ENCODE measurements at regions not wholly inside any gene's neighbourhood (a gene's known extent, or its start where the extent isn't known, plus 50 kb on each side); places are given as distances from the start of the nearest gene placed in this dataset.
"Not testable (repeated sequence)": the region's sequence is repeated elsewhere in the genome, so short reads cannot be mapped to it uniquely, and the experiment has no call there.

DNA sequence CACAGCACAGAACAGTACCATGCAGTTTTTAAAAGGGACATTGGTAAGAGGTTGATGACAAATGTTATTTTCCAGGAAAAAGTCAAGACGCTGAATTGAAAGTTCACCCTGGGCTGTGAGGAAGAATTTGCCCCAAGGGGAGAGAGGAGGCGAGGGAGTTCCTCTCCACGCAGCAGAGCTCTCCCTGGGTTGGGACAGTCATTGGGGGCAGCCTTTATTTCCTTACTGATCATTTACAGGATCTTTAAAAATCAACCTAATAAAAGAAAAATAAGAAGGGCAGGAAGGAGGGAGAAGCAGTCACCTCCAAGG is 49.9 kb upstream of the WNT7B start:
- DNase-seq, result no peak

DNA sequence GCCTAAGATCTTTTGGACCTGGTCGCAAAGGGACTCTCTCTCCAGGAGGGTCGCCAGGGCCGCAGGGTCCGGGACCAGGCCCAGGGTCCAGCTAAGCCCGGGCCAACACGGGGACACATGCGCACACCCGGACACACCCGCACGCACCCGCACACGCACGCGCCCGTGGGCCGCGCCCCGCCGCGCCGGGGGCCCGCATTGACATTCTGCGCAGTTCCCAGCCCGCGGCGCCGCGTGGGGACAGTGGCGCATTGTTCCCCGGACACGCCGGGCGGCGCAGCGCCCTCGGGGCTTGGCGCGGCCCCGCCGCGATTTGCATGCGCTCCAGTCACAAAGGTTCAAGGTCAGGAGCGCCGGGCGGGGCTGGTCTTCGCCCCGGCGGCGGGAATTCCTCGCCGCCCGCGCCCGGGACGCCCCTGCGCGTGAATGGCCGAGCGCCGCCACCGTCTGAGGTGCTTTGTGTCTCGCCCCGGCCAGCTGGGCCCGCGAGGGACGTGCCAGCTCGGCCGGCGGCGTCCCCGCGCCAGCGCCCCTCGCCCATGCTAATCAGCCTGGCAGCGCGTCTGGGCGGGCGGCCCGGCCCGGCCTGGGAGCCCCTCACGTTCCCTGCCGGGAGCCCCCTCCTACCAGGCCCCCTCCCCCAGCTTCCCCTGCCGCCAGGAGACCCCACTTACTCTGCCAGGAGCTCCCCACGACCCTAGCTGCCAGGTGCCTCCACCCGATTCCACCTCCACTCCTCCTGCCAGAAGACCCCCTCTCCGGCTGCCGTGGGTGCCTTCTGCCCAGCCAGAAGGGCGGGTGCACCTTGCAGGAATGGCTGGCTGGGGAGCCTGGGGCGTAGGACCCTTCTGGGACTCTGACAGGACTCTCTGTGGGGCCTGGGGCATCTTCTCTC is 50.5 kb upstream of the WNT7B start:
- DNase-seq, result peak; percentile 39

DNA sequence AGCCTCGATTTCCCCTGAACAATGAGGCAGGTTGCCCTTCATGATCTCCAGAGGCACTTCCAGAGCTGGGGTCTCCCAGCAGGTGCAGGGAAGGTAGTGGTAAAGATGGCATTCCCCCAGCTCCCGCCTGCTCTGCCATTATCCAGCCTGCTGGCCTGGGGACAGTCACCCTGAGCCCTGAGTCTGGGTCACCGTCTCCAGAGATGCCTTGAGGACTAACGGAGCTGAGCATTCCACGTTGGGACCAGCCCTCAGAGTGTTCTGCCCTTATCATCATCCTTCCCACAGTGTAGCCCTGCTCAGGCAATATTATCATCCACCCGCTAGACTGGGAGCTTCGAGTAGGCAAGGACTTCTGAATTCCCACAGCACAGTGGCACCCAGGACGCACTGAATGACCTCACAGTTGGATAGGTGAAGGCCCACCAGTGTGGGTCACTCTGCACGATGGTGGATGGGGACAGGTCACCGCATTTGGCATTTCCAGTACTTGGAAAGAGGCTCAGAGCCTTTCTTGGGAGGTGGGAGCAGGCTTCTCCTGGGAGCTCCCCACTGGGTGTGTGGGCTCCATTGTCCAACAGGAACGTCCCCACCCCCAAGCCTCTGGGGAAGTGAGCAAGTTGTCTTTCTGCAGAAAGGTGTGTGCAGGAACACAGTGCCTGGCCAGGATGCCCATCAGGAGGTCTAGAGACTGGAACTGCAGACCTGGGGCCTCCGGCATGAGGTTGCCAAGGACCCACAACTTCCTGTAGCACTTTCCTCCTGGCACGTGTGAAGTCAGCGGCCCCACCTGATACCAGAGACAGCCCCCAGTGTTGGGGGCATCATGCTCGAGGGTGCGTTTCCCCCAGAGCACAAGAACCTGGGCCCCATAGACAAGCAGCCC is 51.4 kb upstream of the WNT7B start:
- no peak for DNase-seq

DNA sequence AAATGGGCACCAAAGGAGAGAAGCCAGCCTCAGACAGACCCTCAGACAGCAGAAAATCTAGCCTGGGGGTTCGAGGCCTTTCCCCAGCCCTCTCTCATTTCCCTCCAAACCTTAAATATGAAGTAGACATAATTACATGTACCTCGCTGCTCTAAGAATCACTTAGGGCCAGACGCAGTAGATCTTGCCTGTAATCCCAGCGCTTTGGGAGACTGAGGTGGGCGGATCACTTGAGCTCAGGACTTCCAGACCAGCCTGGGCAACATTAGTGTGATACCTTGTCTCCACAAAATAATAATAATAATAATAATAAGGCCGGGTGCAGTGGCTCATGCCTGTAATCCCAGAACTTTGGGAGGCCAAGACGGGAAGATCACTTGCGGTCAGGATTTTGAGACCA is 52.1 kb upstream of the WNT7B start:
- no peak for DNase-seq

DNA sequence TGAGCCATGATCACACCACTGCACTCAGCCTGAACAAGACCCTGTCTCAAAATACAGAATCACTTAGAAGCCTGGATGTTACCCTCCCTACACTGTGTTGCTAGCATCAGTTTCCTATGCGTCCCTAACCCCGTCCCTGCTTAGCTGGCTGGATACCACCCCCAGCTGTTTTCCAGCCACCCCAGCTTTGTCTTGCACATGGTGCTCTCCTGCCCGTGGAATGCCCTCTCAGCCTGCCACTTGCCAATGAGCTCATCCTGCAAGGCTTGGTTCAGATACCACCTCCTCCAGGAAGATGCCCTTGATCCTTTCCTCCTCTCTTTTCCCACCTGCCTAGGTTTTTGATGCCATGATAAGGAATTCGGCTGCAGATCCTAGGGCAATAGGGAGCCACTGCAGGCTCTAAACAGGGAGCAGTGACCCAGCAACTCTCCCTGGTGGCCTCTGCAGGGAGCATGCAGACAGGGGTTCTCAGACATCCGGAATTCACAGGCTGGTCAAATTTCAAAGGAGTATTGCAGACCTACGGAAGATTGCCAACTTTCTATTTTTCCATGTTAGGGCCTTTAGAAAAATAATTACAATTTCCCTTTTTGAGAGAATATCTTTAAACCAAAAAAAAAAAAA is 52.7 kb upstream of the WNT7B start:
- no peak for DNase-seq

DNA sequence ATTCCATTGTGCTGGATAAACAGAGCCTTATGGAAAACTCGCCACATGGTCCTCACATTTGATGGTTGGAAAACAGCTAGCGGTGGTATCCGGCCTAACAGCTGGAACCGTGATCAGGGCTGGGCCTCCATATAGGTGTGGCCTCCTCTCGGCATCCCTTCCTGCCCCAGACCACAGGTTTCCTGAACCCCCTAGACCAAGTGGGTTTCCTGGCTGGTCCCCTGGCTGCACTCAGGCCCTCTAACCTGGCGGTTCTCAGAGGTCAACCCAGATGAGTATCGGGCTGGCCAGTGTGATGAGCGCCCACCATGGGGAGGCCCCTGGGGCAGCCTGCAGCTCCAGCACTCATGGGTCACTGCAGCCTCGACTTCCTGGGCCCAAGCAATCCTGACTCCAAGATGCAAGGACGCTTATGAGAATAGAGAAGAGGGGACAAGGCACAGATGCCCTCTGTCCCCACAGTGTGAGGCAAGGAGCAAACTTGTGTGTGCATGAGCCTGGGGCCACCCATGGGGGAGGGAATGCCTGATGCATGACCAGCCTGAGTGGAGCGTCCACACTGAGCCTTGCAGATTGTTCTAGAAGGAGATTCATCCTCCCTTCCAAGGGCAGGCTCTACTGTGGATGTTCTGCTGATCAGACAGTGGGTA is 53.4 kb upstream of the WNT7B start:
- no peak for DNase-seq

DNA sequence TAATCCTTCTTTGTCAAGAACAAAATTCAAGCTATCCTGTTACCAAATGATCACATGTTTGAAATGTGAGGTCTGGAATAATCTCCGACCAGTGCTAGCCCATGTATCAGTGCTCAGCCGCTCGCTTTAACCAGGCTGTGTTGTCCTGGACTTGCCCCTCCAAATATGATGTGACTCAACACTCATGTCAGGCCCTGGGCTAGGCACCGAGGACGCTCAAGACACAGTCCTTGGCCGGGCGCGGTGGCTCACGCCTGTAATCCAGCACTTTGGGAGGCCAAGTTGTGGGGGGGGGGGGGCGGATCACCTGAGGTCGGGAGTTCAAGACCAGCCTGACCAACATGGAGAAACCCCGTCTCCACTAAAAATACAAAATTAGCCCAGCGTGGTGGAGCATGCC is 54.1 kb upstream of the WNT7B start:
- DNase-seq, result no peak

DNA sequence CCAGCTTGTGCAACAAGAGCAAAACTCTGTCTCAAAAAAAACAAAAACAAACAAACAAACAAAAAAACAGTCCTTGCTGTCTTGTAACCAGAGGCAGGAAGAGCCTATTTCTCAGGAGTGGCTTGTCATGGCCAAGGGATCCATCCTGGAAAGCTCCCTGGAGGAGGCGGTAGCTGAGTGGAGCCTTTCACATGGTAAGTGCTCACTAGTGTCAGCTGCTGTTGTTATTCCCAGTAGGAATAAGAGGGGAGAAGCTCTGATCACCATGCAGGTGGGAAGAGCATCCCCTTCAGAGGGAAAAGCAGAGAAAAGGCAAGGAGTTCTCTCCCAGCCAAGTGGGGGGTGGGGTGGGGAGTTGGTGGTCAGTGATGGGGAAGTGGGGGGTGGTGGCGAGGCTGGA is 54.6 kb upstream of the WNT7B start:
- DNase-seq, result no peak

DNA sequence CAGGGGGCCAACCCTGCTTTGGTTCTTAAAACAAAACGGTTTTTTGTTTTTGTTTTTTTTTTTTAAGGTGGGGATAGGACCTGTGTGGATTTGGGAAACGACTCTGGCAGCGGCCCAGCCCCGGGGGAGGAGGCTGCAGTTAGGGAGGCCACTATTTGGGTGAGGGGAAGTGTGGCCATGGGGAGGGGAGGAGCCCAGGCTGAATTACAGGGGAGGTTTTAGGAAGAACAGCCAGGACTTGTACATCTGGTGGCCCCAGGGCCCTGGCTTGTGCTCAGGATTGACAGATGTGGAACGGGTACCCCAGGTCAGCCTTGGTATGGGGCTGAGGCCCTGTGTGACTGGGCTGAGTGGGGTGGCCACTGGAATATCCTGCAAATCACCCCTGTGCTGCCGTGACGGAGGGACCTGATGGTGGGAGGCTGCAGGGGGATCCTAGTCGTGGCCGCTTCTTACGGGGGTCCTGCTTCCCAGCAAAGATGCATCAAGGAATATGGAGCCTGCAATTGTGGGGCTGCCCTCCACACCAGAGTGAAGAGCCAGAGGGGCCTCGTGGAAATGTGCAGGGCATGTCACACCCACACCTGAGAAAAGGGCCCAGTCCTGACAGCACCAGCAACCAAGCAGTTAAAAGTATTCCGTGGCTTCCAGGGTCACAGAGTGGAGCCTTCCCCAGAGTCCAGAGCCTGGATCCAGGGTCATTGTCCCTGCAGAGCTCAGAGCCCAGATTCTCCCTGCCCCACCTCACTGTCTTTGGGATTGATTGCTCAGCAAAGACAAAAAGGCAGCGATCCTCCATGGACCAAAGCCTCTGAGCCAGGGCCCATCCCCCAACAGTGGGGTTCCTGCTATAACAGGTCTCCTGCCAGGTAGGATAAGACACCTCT is 55.2 kb upstream of the WNT7B start:
- DNase-seq, result no peak

DNA sequence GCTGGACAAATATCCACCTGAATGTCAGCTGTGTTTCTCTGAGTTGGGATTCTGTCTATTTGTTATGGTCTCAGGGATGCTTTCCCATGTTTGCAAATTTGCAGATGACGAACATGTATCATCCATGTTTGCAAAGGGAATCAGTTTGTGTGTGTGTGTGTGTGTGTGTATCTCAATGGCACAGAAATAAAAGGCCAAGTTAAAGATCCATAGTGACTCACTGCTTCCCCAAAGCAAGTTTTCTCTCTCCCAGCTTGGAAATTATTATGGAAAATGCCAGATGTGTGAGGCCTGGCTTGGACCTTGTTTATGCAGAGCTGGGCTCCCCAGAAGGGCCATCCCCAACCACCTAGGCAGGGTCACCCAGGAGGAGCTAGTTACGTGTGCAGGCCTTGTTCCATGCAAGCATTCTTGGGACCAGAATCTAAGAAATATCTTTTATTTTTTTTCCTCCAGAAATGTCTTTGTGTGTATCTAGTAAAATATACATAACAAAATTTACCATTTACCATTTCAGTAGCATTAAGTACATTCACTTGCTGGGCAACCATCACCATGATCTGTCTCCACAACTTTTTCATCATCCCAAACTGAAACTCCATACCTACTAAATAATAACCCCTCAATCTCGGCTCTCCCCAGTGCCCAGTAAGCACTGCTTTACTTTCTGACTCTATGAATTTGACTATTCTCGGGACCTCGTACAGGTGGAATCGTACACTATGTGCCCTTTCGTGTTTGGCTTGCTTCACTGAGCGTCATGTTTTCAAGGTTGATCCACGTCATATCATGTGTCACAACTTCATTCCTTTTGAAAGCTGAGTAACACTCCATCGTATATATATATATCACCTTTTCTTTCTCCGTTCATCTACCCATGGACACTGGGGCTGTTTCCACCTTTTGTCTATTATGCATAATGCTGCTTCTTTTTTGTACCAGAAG is 56.6 kb upstream of the WNT7B start:
- DNase-seq, result no peak

DNA sequence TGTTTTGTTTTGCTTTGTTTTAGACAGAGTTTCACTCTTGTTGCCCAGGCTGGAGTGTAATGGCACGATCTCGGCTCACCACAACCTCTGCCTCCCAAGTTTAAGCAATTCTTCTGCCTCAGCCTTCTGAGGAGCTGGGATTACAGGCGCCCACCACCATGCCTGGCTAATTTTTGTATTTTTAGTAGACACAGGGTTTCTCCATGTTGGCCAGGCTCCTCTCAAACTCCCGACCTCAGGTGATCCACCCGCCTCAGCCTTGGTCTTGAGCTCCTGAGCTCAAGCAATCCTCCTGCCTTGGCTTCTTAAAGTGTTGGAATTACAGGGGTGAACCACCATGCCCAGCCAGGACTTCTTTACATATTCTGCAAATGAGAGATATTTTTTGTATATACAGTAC is 57.5 kb upstream of the WNT7B start:
- not testable (repeated sequence) for DNase-seq

DNA sequence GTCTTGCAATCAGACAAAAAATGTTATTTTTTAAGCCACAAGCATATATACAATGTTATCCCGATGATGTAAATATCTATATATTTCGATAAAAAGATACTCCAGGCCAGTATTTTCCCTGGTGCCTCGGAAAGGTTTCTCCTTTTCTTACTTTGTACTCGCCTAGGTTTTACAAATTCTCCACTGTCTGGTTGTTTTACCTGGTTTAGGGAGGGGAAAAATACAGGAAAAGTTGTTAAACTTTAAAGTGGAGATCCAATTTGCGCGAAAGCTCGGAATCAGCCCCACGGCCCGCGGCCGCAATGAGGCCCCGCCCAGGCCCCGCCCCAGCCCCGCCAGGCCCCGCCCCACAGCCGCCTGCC is 58.4 kb upstream of the WNT7B start:
- DNase-seq, result no peak

DNA sequence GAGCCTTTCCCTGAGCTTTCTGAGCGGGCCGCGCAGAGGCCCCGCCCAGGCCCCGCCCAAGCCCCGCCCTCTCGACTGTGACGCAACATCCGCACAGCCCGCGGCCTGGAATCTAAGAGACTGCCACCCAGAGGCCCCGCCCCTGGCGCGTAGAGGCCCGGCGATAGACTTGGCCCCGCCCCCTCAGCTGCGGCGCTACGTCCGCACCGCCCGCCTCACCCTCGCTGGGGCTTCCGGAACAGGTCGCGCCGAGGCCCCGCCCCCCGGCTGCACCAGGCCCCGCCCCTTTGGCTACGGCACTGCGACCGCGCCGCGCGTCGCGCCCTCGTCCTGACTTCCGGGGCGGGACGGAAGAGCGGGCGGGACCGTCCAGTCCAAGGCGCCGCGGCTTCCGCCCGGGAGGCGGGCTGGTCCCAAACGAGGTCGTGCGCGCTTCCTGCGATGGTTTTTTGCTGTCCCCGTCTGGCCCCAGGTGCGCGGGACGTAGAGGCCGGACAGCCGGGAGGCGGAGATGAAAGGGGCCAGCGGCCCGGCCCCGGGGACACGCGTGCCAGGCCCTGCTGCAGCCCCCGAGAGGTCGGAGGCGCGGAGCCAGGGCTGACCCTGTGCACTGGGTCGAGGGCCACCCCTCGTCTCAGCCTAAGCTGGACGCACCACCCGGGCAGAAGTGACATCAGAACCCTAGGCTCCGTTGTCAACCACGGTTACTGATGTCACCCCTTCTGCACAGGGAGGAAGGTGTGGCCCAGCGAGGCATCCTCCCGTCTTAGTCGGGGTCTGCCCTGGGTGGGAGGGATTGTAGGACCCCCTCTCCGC is 59.0 kb upstream of the WNT7B start:
- peak; percentile 98 for DNase-seq

DNA sequence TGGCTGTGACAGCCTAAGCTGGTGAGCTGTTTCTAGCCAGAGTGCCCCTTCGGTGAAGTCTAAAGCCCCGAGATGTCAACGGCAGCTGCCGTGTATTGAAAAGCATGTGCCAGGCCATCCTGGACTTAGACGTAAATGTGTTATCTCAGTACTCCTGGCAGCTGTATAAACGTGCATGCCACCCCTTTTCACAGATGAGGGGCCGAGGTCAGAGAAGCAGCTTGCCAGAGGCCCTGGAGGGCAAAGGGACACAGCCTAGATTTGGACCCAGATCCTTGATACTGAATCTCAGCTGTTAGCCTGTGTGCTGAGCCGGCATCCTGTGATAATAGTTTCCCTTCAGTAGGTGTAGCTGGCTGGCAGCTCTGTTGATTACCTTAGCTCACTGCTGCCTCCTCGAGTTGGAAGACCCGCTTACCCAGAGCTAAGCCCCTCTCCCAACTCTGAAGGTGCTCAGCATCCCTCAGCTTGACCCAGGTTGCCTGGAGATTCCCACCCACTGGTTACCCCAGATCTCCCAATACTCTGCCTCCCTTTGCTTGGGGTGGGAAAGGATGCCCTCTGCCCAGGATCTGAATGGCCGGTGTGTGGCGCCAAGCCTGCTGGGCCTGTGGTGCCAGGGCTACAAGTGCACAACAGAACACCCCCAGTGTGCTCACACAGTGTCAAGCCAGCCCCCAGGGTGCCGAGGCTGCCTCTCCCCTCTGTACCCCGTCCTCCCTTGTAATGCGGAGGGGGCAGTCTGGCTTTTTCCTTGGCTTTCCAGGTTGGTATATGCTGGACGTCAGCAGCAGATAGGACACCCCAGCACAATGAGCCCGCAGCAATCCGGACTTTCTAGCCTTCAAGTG is 59.8 kb upstream of the WNT7B start:
- DNase-seq, result peak; percentile 55

DNA sequence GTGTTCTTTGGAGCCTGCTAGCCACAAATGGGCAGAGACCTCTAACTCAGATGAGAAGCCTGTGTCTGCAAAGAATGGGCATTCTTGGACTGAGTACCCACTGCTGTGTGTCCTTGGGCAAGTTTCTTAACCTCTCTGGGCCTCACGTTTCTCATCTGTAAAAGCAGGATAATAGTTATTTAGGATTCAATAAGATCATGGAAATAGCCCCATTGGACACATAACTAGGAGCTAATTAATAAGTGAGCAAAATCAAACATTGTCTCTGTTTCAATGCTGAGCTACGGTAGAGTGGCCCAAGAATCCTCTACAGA is 61.2 kb upstream of the WNT7B start:
- DNase-seq, result no peak

DNA sequence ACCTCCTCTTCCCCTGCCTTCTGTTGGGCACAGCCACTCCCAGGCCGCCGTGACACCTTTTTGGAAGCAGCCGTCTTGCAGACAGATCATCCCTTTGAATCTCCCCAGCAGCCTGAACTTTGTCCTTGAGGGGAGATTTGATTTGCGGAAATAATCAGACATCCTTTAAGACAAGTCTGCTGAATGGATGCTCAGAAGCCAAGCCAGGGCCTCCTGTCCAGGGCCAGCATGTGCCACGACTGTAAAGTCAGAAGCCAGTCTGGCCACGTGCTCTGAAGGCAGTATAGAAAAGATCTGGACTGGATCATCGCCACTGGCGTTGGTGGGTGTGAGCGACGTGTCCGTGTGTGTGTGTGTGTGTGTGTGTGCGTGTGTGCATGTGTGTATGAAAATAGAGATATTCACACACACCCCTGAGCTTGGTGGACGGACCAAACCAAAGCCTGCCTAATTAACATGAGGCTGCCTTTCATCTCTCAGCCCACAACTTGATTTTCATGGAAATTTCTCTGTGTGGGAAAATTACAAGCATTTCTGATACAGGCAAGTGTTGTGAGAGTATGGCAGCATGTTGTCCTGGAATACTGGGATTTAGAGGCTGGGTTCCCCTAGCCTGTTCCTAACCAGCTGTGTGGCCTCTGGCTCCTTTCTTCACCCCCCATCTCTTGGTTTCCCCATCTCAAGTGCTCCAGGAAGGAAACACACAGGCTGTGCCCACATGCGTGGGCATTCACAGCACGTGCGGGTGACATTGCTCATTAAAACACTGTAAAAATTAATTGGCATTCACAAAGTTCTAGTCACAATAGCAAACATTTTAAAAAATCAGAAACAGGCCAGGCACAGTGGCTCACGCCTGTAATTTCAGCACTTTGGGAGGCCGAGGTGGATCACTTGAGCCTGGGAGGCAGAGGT is 61.8 kb upstream of the WNT7B start:
- DNase-seq, result no peak

DNA sequence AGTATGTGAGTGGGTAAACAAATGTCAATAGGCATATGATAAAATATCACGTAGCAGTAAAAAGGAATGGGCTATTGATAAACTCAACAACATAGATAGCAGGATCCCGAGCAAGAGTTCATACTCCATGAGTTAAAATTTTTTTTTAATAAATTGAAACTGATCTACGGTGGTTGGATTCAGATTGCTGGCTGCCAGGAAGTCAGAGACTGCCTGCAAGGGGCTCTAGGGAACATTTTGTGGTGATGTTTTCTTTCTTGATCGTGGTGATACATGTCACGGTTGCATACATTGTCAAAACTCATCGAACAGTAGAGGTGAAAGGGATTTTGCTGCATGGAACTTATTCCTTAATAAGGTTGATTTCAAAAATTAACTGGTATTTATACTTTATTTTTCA is 62.6 kb upstream of the WNT7B start:
- DNase-seq, result no peak

Data from NCI-H146 (cell line).